22Rv1 (cell line): ENCODE measurements at regions not wholly inside any gene's neighbourhood (a gene's known extent, or its start where the extent isn't known, plus 50 kb on each side); places are given as distances from the start of the nearest gene placed in this dataset.
"Not testable (repeated sequence)": the region's sequence is repeated elsewhere in the genome, so short reads cannot be mapped to it uniquely, and the experiment has no call there.

ENCODE experiments used
- ZFX ChIP-seq: fragments of 450-650 bp; IDR thresholded peaks from 2 replicates; pipeline ENCODE4 v1.6.1; 2017; ENCODE audit warnings: antibody characterized with exemption, borderline replicate concordance
- TF ChIP-seq, protein P1 (sequence below): fragments of 450-650 bp; IDR thresholded peaks from 2 replicates; pipeline ENCODE4 v1.5.1; 2017; ENCODE audit warnings: mild to moderate bottlenecking

DNA sequence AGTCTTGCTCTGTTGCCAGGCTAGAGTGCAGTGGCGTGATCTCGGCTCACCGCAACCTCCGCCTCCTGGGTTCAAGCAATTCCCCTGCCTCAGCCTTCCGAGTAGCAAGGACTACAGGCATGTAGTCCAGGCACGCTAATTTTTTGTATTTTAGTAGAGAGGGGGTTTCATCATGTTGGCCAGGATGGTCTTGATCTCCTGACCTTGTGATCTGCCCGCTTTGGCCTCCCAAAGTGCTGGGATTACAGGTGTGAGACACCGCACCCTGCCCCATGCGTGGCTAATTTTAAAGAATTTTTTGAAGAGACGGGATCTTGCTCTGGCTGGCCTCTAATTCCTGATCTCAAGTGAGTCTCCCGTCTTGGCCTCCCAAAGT is 168.8 kb upstream of the ZNF217 start:
- TF ChIP-seq, protein P1, sequence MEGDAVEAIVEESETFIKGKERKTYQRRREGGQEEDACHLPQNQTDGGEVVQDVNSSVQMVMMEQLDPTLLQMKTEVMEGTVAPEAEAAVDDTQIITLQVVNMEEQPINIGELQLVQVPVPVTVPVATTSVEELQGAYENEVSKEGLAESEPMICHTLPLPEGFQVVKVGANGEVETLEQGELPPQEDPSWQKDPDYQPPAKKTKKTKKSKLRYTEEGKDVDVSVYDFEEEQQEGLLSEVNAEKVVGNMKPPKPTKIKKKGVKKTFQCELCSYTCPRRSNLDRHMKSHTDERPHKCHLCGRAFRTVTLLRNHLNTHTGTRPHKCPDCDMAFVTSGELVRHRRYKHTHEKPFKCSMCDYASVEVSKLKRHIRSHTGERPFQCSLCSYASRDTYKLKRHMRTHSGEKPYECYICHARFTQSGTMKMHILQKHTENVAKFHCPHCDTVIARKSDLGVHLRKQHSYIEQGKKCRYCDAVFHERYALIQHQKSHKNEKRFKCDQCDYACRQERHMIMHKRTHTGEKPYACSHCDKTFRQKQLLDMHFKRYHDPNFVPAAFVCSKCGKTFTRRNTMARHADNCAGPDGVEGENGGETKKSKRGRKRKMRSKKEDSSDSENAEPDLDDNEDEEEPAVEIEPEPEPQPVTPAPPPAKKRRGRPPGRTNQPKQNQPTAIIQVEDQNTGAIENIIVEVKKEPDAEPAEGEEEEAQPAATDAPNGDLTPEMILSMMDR = not testable (repeated sequence)
- not testable (repeated sequence) for TF ChIP-seq ZFX
